H1 (cell line): ENCODE measurements at regions not wholly inside any gene's neighbourhood (a gene's known extent, or its start where the extent isn't known, plus 50 kb on each side); places are given as distances from the start of the nearest gene placed in this dataset.

Experiments
- CTCF ChIA-PET: fragments of 300-600 bp; sonication (Branson Sonifier 250); formaldehyde crosslinking; loops from one replicate; lab custom pipeline; 2021; ENCODE audit not compliant: partially characterized antibody; lab: Charles Lee
- POLR2A ChIA-PET: fragments of 300-600 bp; sonication (Branson Sonifier 250); formaldehyde crosslinking; loops from one replicate; lab custom pipeline; 2021; ENCODE audit warnings: inconsistent platforms; ENCODE audit not compliant: partially characterized antibody; lab: Charles Lee
- DNase-seq, 2 experiments: peaks; one replicate each; pipeline versions ENCODE4 v3.0.0 to v3.0.0-alpha.2; 2010 to 2022; ENCODE audit warnings: low spot score in 2 of 2, low read depth in 1 of 2, mixed read lengths in 1 of 2
- FAIRE-seq: peaks from 2 replicates; lab custom pipeline; 2011; peaks lifted over from hg19 to GRCh38; lab: Jason Lieb, UNC
- H2AFZ ChIP-seq: 2 replicates; pipeline ENCODE4 v1.8.1; 2012; ENCODE audit warnings: low read length, inconsistent platforms
- H2AK5ac ChIP-seq: 2 replicates; pipeline ENCODE4 v1.6.1; 2013; ENCODE audit warnings: low read depth, low read length
- H2BK120ac ChIP-seq: replicated peaks from 2 replicates; pipeline ENCODE3; 2013; ENCODE audit warnings: low read depth, low read length, inconsistent platforms
- H2BK12ac ChIP-seq: 2 replicates; pipeline ENCODE4 v1.6.1; 2013; ENCODE audit warnings: low read depth, low read length
- H2BK15ac ChIP-seq: 2 replicates; pipeline ENCODE4 v1.6.1; 2013; ENCODE audit warnings: low read length
- H2BK20ac ChIP-seq: 2 replicates; pipeline ENCODE4 v1.6.1; 2013; ENCODE audit warnings: low read length
- H2BK5ac ChIP-seq: 2 replicates; pipeline ENCODE4 v1.6.1; 2013; ENCODE audit warnings: low read depth, low read length
- H3K14ac ChIP-seq: 2 replicates; pipeline ENCODE4 v1.6.1; 2013; ENCODE audit warnings: inconsistent platforms; ENCODE audit not compliant: insufficient read length
- H3K18ac ChIP-seq: 2 replicates; pipeline ENCODE4 v1.6.1; 2013; ENCODE audit warnings: low read length; ENCODE audit errors: extremely low read depth
- H3K23ac ChIP-seq: 2 replicates; pipeline ENCODE4 v1.6.1; 2013; ENCODE audit warnings: inconsistent platforms; ENCODE audit not compliant: insufficient read length
- H3K23me2 ChIP-seq: 2 replicates; pipeline ENCODE4 v1.6.1; 2013; ENCODE audit warnings: low read depth, low read length
- H3K27ac ChIP-seq: 2 replicates; pipeline ENCODE4 v1.6.1; 2011; ENCODE audit warnings: low read depth, low read length, inconsistent platforms
- H3K27me3 ChIP-seq, 4 experiments: replicated peaks in 1 of 4; 1 replicate in 1 of 4; 2 replicates in 3 of 4; pipeline versions ENCODE4 v1.6.1 to v1.8.1; 2011 to 2013; ENCODE audit warnings: low read length in 3 of 4, mild to moderate bottlenecking in 3 of 4, inconsistent platforms in 2 of 4, mixed read lengths in 2 of 4, moderate library complexity in 1 of 4; ENCODE audit not compliant: control insufficient read depth in 3 of 4, insufficient read depth in 3 of 4; ENCODE audit errors: extremely low read depth in 1 of 4
- H3K36me3 ChIP-seq, 4 experiments: 2 replicates each; pipeline versions ENCODE4 v1.6.1 to v1.8.1; 2011 to 2013; ENCODE audit warnings: mild to moderate bottlenecking in 4 of 4, low read length in 3 of 4, moderate library complexity in 2 of 4, control low read depth in 1 of 4, inconsistent platforms in 1 of 4; ENCODE audit not compliant: insufficient read depth in 4 of 4, control insufficient read depth in 2 of 4
- H3K4ac ChIP-seq: replicated peaks from 2 replicates; pipeline ENCODE3; 2013; ENCODE audit warnings: low read length, low read depth, mixed read lengths, inconsistent platforms; ENCODE audit not compliant: insufficient read length
- H3K4me1 ChIP-seq, 4 experiments: replicated peaks in 1 of 4; 1 replicate in 1 of 4; 2 replicates in 3 of 4; pipeline versions ENCODE4 v1.6.1 to v1.8.1; 2011 to 2013; ENCODE audit warnings: low read length in 3 of 4, inconsistent platforms in 2 of 4, mixed read lengths in 1 of 4; ENCODE audit not compliant: insufficient read depth in 4 of 4, control insufficient read depth in 3 of 4
- H3K4me2 ChIP-seq, 2 experiments: 2 replicates each; pipeline versions ENCODE4 v1.6.1 to v1.8.1; 2011 to 2013; ENCODE audit warnings: low read depth in 2 of 2, low read length in 2 of 2, control low read depth in 1 of 2, inconsistent platforms in 1 of 2, mild to moderate bottlenecking in 1 of 2; ENCODE audit not compliant: insufficient read depth in 1 of 2
- H3K4me3 ChIP-seq, 4 experiments: fragments of 200-600, 300-600 bp in 1 of 4; sonication (generic), shearing (Covaris generic), sonication (Bioruptor Twin) in 1 of 4; 2 replicates each; pipeline versions ENCODE4 v1.5.1 to v1.8.1; 2011 to 2016; ENCODE audit warnings: low read length in 4 of 4, low read depth in 3 of 4, control low read depth in 2 of 4, inconsistent platforms in 2 of 4, mild to moderate bottlenecking in 2 of 4, mixed read lengths in 1 of 4, moderate library complexity in 1 of 4; ENCODE audit not compliant: insufficient read depth in 2 of 4; ENCODE audit errors: extremely low read depth in 1 of 4
- H3K56ac ChIP-seq: replicated peaks from 2 replicates; pipeline ENCODE3; 2013; ENCODE audit warnings: low read depth, mild to moderate bottlenecking, mixed read lengths, low read length, inconsistent platforms; ENCODE audit not compliant: insufficient read length
- H3K79me1 ChIP-seq: 2 replicates; pipeline ENCODE4 v1.6.1; 2013; ENCODE audit warnings: low read depth, low read length, control low read depth
- H3K79me2 ChIP-seq, 2 experiments: 2 replicates each; pipeline versions ENCODE4 v1.6.1 to v1.8.1; 2012 to 2013; ENCODE audit warnings: low read length in 2 of 2, mild to moderate bottlenecking in 2 of 2, inconsistent platforms in 1 of 2; ENCODE audit not compliant: insufficient read depth in 2 of 2, control insufficient read depth in 1 of 2
- H3K9ac ChIP-seq, 4 experiments: replicated peaks in 1 of 4; 1 replicate in 1 of 4; 2 replicates in 3 of 4; pipeline versions ENCODE4 v1.6.1 to v1.8.1; 2011 to 2013; ENCODE audit warnings: low read depth in 3 of 4, low read length in 3 of 4, control low read depth in 2 of 4, mild to moderate bottlenecking in 2 of 4, moderate library complexity in 2 of 4, inconsistent platforms in 1 of 4; ENCODE audit errors: extremely low read depth in 1 of 4
- H3K9me3 ChIP-seq, 2 experiments: 2 replicates each; pipeline versions ENCODE4 v1.6.1 to v1.8.1; 2012 to 2013; ENCODE audit warnings: mild to moderate bottlenecking in 2 of 2, moderate library complexity in 2 of 2, control low read depth in 1 of 2, inconsistent platforms in 1 of 2, low read depth in 1 of 2, low read length in 1 of 2, mixed read lengths in 1 of 2; ENCODE audit not compliant: insufficient read depth in 2 of 2
- H4K20me1 ChIP-seq, 2 experiments: replicated peaks in 1 of 2; 2 replicates each; pipeline versions ENCODE3 to v1.8.1; 2011 to 2013; ENCODE audit warnings: inconsistent platforms in 2 of 2, low read length in 2 of 2, mild to moderate bottlenecking in 1 of 2; ENCODE audit not compliant: insufficient read depth in 2 of 2, control insufficient read depth in 1 of 2
- H4K5ac ChIP-seq: 2 replicates; pipeline ENCODE4 v1.6.1; 2013; ENCODE audit warnings: low read length, low read depth, mixed read lengths, inconsistent platforms; ENCODE audit not compliant: insufficient read length
- H4K8ac ChIP-seq: 2 replicates; pipeline ENCODE4 v1.8.0; 2013; ENCODE audit warnings: mild to moderate bottlenecking, moderate library complexity, low read length, inconsistent platforms; ENCODE audit not compliant: insufficient read depth; ENCODE audit errors: extremely low read depth
- H4K91ac ChIP-seq: replicated peaks from 2 replicates; pipeline ENCODE3; 2013; ENCODE audit warnings: low read length, mixed read lengths, inconsistent platforms; ENCODE audit not compliant: insufficient read length
- BCL11A ChIP-seq, 2 experiments: IDR thresholded peaks; one replicate each; pipeline ENCODE4 v1.6.1; 2011; ENCODE audit warnings: low read depth in 2 of 2, low read length in 2 of 2, mild to moderate bottlenecking in 2 of 2
- CTCF ChIP-seq, 3 experiments: IDR thresholded peaks; 1 replicate in 2 of 3; 2 replicates in 1 of 3; pipeline versions ENCODE4 v1.5.1 to v1.6.1; 2011; ENCODE audit warnings: low read length in 3 of 3, mild to moderate bottlenecking in 3 of 3, inconsistent platforms in 2 of 3, low read depth in 1 of 3, moderate library complexity in 1 of 3; ENCODE audit not compliant: insufficient read depth in 1 of 3; ENCODE audit errors: control extremely low read depth in 1 of 3
- HDAC2 ChIP-seq, 2 experiments: fragments of 300-600 bp in 1 of 2; sonication (generic) in 1 of 2; IDR thresholded peaks; 2 replicates each; pipeline ENCODE4 v1.6.1; 2011 to 2012; ENCODE audit warnings: low read depth in 2 of 2, low read length in 2 of 2, mild to moderate bottlenecking in 2 of 2, moderate library complexity in 2 of 2, borderline replicate concordance in 1 of 2, inconsistent platforms in 1 of 2
- KDM1A ChIP-seq: fragments of 200-600, 300-600 bp; sonication (generic); IDR thresholded peaks from 2 replicates; pipeline ENCODE4 v1.7.1; 2016; ENCODE audit warnings: mild to moderate bottlenecking, low read length, borderline replicate concordance
- POU5F1 ChIP-seq: IDR thresholded peaks from 2 replicates; pipeline ENCODE4 v1.6.1; 2011; ENCODE audit warnings: low read depth, mild to moderate bottlenecking, low read length, moderate library complexity
- RAD21 ChIP-seq, 2 experiments: IDR thresholded peaks in 1 of 2; conservative IDR thresholded peaks in 1 of 2; 2 replicates each; pipeline ENCODE4 v1.6.1; 2011; ENCODE audit warnings: low read depth in 2 of 2, low read length in 2 of 2, improper control_type of control experiment in 1 of 2, inconsistent platforms in 1 of 2, mild to moderate bottlenecking in 1 of 2, moderate library complexity in 1 of 2
- RNF2 ChIP-seq: fragments of 200-900, 300-1000 bp; sonication (generic); IDR thresholded peaks from 2 replicates; pipeline ENCODE4 v1.7.1; 2016; ENCODE audit warnings: borderline replicate concordance, low read depth, mild to moderate bottlenecking, antibody characterized with exemption, low read length; ENCODE audit not compliant: poor library complexity, severe bottlenecking; ENCODE audit errors: missing control alignments
- SAP30 ChIP-seq: fragments of 300-600 bp; sonication (generic); IDR thresholded peaks from 2 replicates; pipeline ENCODE4 v1.7.1; 2012; ENCODE audit warnings: low read length, moderate library complexity, mild to moderate bottlenecking, inconsistent platforms; ENCODE audit not compliant: insufficient read depth, insufficient replicate concordance
- SP2 ChIP-seq: IDR thresholded peaks from 2 replicates; pipeline ENCODE4 v1.6.1; 2012; ENCODE audit warnings: mild to moderate bottlenecking, low read length, inconsistent platforms
- YY1 ChIP-seq: IDR thresholded peaks from 2 replicates; pipeline ENCODE4 v1.6.1; 2011; ENCODE audit warnings: low read depth, mild to moderate bottlenecking, low read length
- WGBS, 2 experiments: shearing (Covaris generic) in 1 of 2; methylation state at CpG; one replicate each; pipeline versions ENCODE4 v1.1.6 to v1.1.7; 2013 to 2015; ENCODE audit warnings: low lambda C conversion rate in 2 of 2, mixed read lengths in 2 of 2, inconsistent platforms in 1 of 2, low coverage in 1 of 2, missing lambda C conversion rate in 1 of 2; ENCODE audit not compliant: insufficient replicate concordance in 2 of 2, insufficient coverage in 1 of 2, insufficient read length in 1 of 2; ENCODE audit errors: extremely low coverage in 1 of 2, missing lambda C conversion rate in 1 of 2; 5-methylcytosine and 5-hydroxymethylcytosine counted together

- Histone ChIP-seq H3K23me2 (no peaks in the 10 kb centered on the region), H4K5ac (no peak overlapping the region), H3K4me2 (no peak overlapping the region), H2BK20ac (no peak overlapping the region), H4K91ac (no peak overlapping the region), H2AK5ac (no peak overlapping the region), H3K79me1 (no peaks in the 10 kb centered on the region), H2BK15ac (no peak overlapping the region), H3K56ac (no peak overlapping the region), H3K4ac (no peak overlapping the region), H4K8ac (no peak overlapping the region), H3K9ac (no peak overlapping the region), H3K79me2 (no peaks in the 10 kb centered on the region), H3K18ac (no peak overlapping the region), H3K4me3 (no peak overlapping the region), H3K27me3 (no peaks in the 10 kb centered on the region; a peak in 1 of 7 replicates), H3K23ac (no peak overlapping the region), H3K4me1 (peaks cover 0 to 3% (median 2%) of the 10 kb centered on the region in 4 experiments; a peak in 3 of 7 replicates), H3K9me3 (no peaks in the 10 kb centered on the region), H2BK12ac (no peak overlapping the region), H2AFZ (no peak overlapping the region), H2BK120ac (no peak overlapping the region), H3K14ac (no peak overlapping the region), H2BK5ac (no peak overlapping the region), H3K27ac (no peak overlapping the region), H4K20me1 (no peaks in the 10 kb centered on the region), H3K36me3 (no peaks in the 10 kb centered on the region)
- CTCF ChIA-PET: interaction anchor here (0.7 to 2.2 kb wide), 14 partner anchors 10 to 1246 kb away, joined by 3 to 10 read pairs (median 3); no protein-coding TSS in a partner anchor
- DNase-seq (no peak), FAIRE-seq (peak; percentile 13)
- WGBS, 2 experiments: 82% methylated on average over 5 of the region's 5 CpGs; no CpG with 5 or more reads in 1 of the 2 experiments
- POLR2A ChIA-PET: no interaction called here
- TF ChIP-seq RNF2 (no peak), BCL11A (IDR thresholded peaks at IDR 0.05; ENCODE audit: low read depth in 2 of 2, low read length in 2 of 2) (no peak), HDAC2 (IDR thresholded peaks at IDR 0.05; ENCODE audit: borderline replicate concordance in 1 of 2, low read depth in 2 of 2, low read length in 2 of 2) (0 out of 4 replicates have a peak, but pooled peaks of 1 of the 2 experiments have one; percentile 61), YY1 (no peak), RAD21 (IDR thresholded peaks at IDR 0.05 in 1 of 2, conservative IDR thresholded peaks at IDR 0.05 in 1 of 2; ENCODE audit: low read depth in 2 of 2, low read length in 2 of 2) (peak; percentile 93), POU5F1 (no peak), KDM1A (peak; percentile 94), SAP30 (no peak), CTCF (IDR thresholded peaks at IDR 0.05; ENCODE audit: control extremely low read depth in 1 of 3, insufficient read depth in 1 of 3, low read depth in 1 of 3, low read length in 3 of 3) (peak; percentile 64 to 73 (median 70)), SP2 (no peak)
Measured at GRCh38 chr9:108671176-108671575, 184.6 kb downstream of the ACTL7B start.
